NCI-H1694 treated with DMSO at 0.1 percent for 48 hours (cell line): ENCODE measurements at regions not wholly inside any gene's neighbourhood (a gene's known extent, or its start where the extent isn't known, plus 50 kb on each side); places are given as distances from the start of the nearest gene placed in this dataset.

Experiments used
- DNase-seq: peaks from one replicate; lab custom pipeline; 2025; lab: John Stamatoyannopoulos, UW

DNA sequence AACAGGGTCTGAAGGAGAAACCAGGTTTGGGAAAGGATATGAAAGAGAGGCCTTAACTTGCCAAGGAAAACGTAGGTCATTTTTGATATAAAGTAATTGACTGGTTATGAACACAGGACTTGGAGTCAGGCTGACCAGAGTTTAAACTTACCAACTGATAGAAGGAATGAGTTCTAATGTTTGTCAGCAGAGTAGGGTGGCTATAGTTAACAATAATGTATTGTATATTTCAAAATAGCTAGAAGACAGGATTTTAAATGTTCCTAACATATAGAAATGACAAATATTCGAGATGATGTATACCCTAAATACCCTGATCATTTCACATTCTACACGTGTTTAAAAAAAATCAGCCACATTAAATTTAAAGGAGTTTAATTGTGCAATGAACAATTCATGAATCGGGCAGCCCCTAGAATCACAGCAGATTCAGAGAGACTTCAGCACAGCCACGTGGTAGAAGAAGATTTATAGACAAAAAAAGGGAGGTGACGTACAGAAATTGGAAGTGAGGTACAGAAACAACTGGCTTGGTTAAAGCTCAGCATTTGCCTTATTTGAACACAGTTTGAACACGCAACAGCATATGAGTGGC lies 52.5 kb upstream of the PLEKHG7 start:
- DNase-seq = no peak

DNA sequence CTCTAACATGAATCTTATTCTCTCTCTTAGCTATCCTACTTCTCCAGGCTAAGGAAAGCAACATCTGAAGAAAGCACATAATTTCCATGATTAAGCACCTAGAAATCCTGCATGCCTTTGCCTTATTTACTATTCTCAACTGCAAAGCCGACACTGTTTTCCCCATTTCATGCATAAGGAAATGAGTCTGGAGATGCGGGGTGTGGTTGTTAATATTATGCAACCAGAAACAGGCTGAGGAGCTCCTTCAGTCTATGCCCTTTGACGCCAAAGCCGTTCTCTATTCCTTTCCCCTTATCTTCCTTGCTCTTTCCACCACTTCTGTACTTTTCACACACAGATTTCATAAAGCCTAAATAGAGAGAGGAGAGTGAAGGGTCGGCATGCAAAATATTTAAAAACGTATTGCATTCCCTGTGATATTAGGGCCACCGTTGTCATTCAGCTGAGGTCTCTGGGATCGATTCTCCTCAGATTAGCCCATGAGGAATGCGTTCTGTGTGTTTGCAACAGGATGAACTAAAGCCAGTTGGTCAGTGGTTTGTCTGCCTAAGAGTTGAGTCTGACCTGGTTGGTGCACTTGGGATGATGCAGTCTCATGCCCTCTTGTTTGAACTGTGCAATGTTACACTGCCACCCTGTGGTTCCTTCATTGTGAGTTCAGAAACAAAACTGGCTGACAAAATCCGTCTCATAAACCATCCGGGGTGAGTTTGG lies 53.1 kb upstream of the PLEKHG7 start:
- DNase-seq = peak; percentile 63

- DNase-seq = no peak
Measured at GRCh38 chr12:92648242-92649031, 54.4 kb upstream of the PLEKHG7 start.

DNA sequence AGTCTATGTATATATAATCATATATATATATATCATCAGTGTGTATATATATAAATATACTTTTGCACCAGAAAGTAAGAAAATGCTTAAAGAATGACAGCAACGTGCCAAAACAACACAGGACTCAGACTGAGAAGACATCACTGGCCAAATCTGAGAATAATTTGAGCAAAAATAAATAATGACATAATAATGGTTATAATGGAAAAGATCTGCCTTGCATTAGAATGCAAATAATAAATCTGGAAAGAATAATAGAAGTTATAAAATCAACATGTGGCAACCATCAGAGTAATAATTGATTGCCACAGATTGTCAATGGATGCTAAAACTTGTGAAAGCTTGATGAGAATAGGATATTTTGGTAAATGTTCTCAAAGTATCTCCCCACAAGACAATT lies 61.5 kb upstream of the PLEKHG7 start:
- DNase-seq = no peak

DNA sequence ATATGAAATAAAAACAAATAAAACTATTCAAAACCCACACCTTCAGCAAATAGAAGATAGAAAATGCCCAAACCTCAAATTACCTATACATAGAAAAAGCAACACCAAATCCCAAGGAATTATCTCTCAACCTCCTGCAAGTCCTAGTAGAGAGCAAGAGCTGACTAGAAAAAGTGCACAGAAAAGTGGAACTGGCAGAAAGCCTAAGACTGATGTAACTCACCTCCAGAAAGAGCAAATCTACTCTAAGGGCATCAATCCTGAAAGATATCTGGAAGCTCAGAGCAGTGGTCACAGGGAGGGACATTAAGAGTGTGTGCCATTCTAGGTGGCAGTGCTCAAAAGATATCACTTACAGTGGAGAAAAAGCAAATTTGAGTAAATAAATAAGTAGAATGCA lies 62.1 kb upstream of the PLEKHG7 start:
- DNase-seq = no peak

- DNase-seq = no peak
Measured at GRCh38 chr12:92639017-92639416, 63.8 kb upstream of the PLEKHG7 start.

- DNase-seq = no peak
Measured at GRCh38 chr12:92634730-92635129, 68.1 kb upstream of the PLEKHG7 start.

DNA sequence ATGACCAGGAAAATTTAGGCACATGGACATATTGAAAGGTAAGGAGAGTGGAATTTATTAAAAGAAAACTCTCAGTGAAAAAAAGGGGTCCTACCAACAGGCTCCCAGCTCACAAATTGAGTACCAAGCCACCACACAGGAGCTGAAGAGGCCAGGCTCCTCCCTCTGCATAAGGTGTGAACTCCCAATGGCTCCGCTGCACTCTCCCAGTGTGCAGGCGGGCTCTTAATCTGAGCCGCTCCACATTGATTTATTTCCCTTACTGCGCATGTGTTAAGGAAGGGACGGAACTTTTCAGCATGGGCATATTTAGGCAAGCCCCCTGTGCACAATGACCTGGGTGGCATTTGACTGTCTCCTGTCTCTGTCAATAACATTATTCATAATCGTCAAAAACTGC lies 68.6 kb upstream of the PLEKHG7 start:
- DNase-seq = no peak

GRCh38 chr12:92630968-92631367 lies 71.8 kb upstream of the PLEKHG7 start:
- DNase-seq = no peak

DNA sequence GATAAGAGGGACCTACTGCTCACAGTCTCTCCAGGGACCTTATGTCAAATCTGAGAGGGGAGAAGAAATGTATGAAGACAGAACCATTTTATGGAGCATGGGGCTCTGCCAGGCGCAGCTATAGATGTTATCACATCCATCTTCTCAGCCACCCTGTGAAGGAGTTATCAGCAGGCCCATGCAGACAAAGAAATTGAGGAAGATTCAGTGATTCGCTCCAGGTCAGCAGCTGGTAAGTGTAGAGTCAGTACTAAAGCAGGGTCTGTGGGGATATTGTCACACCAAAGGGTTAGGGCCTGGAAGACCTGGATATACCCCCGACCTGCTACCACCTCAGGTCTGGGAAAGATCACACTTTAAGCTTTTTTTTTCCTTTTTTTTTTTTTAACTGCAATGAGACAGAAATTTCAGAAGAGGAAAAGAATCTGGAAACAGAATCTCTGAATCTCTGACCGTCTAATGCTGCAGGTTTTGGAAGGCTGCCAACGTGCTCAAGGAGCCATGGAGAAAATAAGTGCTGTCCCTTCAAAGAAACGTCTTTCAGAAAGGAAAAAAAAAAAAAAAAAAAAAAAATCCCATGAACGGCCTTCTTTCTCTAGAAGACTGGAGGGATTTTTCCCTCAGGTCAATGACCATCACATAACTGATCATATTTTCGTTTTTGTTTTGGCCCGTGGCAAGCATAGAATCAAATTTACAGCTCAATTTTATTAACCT lies 73.3 kb upstream of the PLEKHG7 start:
- DNase-seq = no peak

- DNase-seq = no peak
Measured at GRCh38 chr12:92628476-92628875, 74.3 kb upstream of the PLEKHG7 start.

GRCh38 chr12:92627511-92627910 lies 75.3 kb upstream of the PLEKHG7 start:
- DNase-seq = no peak

DNA sequence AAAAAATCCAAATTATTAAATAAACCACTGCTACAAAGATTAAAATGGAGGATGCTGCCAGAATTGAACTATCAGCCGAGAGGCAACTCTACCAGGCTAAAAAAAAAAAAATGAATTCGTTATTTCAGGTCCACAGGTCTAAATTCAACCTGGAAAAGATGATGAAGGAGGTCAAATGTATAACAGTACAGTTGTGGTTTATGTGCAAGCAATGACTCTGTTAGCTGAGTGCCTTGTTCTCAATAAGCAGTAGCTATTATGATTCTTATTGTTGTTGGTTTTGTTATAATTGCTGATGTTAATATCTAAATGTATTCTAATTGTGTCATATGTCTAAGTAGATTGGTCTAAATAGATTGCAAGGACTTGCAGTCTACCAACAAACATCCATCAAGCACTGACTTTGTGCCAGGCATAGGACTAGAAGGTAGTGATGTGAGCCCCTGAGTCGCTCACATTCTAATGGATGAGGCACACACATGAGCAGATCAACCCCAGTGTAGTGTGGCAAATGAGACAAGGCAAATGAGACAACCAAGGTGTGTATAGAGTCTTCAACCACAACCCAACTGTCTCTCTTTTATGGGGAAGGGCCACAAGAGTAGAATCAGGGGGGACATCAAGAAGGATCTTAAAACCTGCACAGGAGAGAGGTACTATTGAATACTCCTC lies 77.0 kb upstream of the PLEKHG7 start:
- DNase-seq = no peak

GRCh38 chr12:92624236-92624635 lies 78.6 kb upstream of the PLEKHG7 start:
- no peak for DNase-seq

DNA sequence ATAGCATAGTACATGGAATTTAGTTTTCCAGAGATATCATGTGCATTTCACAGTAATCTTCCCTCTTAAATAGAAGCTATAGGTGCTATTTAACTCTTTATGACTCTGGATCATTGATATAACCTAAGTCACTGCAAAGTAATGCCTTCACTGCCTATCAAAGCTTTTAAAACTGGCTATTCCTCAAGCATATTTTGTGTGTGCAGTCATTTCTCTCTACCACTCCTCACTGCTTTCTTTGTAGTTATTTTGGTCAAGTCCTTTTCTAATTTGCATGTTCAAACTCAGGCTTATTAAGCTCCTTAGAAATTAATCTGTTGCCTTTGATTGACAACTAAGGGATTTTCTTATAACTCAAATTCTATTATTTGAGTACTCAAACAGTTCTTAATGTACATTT lies 79.4 kb upstream of the PLEKHG7 start:
- no peak for DNase-seq

- no peak for DNase-seq
Measured at GRCh38 chr12:92621833-92622232, 81.0 kb upstream of the PLEKHG7 start.

- no peak for DNase-seq
Measured at GRCh38 chr12:92621312-92621711, 81.5 kb upstream of the PLEKHG7 start.

DNA sequence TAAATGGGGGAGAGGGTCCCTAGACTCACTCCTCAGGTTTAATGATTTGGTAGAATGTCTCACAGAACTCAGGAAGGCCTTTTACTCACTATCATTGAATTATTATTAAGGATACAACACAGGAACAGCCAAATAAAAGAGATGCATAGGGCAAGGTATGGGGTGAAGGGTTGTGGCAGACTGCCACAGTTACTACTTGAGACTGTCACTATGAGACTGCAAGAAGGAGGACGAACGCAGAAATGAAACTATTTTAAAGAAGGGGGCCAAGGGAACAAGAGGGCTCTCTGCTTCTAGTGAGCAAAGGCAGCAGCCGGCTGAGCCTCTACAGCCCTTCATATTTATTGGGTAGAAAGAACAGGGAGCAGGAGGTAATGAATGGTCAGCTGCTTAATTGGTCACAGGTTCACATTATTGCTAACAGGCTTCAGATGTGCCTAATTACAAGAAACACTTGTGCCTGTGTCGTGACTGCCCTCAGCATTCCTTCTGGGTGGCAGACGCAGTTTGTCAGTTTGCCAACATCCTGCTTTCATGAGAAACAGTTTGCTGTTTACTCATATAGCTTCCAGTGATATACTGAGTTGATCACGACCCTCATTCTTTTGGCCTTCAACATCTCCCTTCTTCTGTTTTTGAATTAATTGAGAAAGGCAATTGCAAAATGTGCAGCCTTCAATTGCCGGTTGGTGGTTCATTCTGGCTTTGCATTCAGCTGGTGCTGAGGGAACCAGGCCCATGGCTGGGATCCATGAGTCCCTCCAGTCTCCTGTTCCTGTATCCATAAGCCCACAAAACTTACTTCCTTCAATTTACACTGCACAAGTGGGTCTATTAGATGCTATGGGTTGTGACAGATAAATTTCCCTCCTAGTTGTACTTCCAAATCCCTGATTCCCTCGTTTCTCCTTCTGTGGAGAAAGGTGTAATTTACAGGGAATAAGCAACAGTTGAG lies 82.8 kb upstream of the PLEKHG7 start:
- no peak for DNase-seq

GRCh38 chr12:92619026-92619425 lies 83.8 kb upstream of the PLEKHG7 start:
- no peak for DNase-seq

GRCh38 chr12:92615703-92616102 lies 87.1 kb upstream of the PLEKHG7 start:
- no peak for DNase-seq

GRCh38 chr12:92615086-92615485 lies 87.7 kb upstream of the PLEKHG7 start:
- no peak for DNase-seq
